Parathyroid adenoma (tissue), 2 donors: ENCODE measurements at regions not wholly inside any gene's neighbourhood (a gene's known extent, or its start where the extent isn't known, plus 50 kb on each side); places are given as distances from the start of the nearest gene placed in this dataset.

Source experiments
- H2AFZ ChIP-seq: fragments of 300-600 bp; sonication (generic); one replicate; pipeline ENCODE4 v1.7.0; 2017; ENCODE audit warnings: antibody characterized with exemption, mild to moderate bottlenecking
- H3K27ac ChIP-seq: fragments of 300-600 bp; sonication (generic); one replicate; pipeline ENCODE4 v1.7.0; 2017
- H3K27me3 ChIP-seq: fragments of 300-600 bp; sonication (generic); one replicate; pipeline ENCODE4 v1.7.0; 2017; ENCODE audit warnings: low read length; ENCODE audit not compliant: control insufficient read depth, insufficient read depth
- H3K36me3 ChIP-seq: fragments of 300-600 bp; sonication (generic); one replicate; pipeline ENCODE4 v1.7.0; 2017; ENCODE audit warnings: low read length; ENCODE audit not compliant: control insufficient read depth, insufficient read depth
- H3K4me1 ChIP-seq: fragments of 300-600 bp; sonication (generic); one replicate; pipeline ENCODE4 v1.7.0; 2017; ENCODE audit warnings: control low read depth
- H3K4me2 ChIP-seq: fragments of 300-600 bp; sonication (generic); one replicate; pipeline ENCODE4 v1.7.0; 2017; ENCODE audit warnings: low read length
- H3K4me3 ChIP-seq: fragments of 300-600 bp; sonication (generic); one replicate; pipeline ENCODE4 v1.7.0; 2017; ENCODE audit warnings: low read depth, low read length
- H3K79me2 ChIP-seq: fragments of 300-600 bp; sonication (generic); one replicate; pipeline ENCODE4 v1.7.0; 2017; ENCODE audit warnings: control low read depth
- H3K9ac ChIP-seq: fragments of 300-600 bp; sonication (generic); one replicate; pipeline ENCODE4 v1.7.0; 2017; ENCODE audit warnings: mild to moderate bottlenecking
- H3K9me3 ChIP-seq: fragments of 300-600 bp; sonication (generic); one replicate; pipeline ENCODE4 v1.7.0; 2017; ENCODE audit warnings: low read length; ENCODE audit not compliant: control insufficient read depth
- CTCF ChIP-seq: fragments of 300-600 bp; sonication (generic); IDR thresholded peaks from one replicate; pipeline ENCODE4 v1.7.0; 2017; ENCODE audit warnings: antibody characterized with exemption, mild to moderate bottlenecking
- donor health status: primary hyperparathyroidism.

- no peaks in the 10 kb centered on the region for H3K9me3 ChIP-seq
- no peak overlapping the region for H3K27ac ChIP-seq
- no peak overlapping the region for H3K4me2 ChIP-seq
- H3K27me3 ChIP-seq, result no peaks in the 10 kb centered on the region
- H2AFZ ChIP-seq, result no peak overlapping the region
- H3K4me1 ChIP-seq, result no peaks in the 10 kb centered on the region
- H3K79me2 ChIP-seq, result no peaks in the 10 kb centered on the region
- no peak overlapping the region for H3K4me3 ChIP-seq
- no peak for TF ChIP-seq CTCF
- H3K9ac ChIP-seq, result no peak overlapping the region
- H3K36me3 ChIP-seq, result no peaks in the 10 kb centered on the region
These were observed 157.6 kb upstream of the C1QTNF7 start for GRCh38 chr4:15270201-15270600.

DNA sequence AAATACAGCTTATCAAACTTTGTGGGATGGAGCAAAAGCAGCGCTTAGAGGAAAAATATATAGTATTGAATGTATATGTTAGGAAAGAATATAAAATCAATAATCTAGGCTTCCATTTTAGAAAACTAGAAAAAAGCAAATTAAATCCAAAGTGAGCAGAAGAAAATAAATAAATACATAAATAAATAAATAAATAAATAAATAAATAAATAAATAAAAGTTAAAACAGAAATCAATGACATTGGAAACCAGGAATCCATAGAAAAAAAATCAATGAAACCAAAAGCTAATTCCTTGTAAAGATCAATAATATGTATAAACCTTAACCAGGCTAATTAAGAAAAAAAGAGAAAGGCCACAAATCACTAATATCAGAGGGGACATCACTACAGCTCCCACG, 141.8 kb upstream of the C1QTNF7 start:
- Histone ChIP-seq H3K36me3 (no peaks in the 10 kb centered on the region), H3K4me1 (no peaks in the 10 kb centered on the region), H3K27ac (no peak overlapping the region), H3K4me2 (no peak overlapping the region), H2AFZ (no peak overlapping the region), H3K4me3 (no peak overlapping the region), H3K27me3 (no peaks in the 10 kb centered on the region), H3K79me2 (no peaks in the 10 kb centered on the region), H3K9me3 (no peaks in the 10 kb centered on the region), H3K9ac (no peak overlapping the region)
- no peak for TF ChIP-seq CTCF

- H3K9ac ChIP-seq, result no peak overlapping the region
- no peak overlapping the region for H2AFZ ChIP-seq
- H3K27me3 ChIP-seq, result no peaks in the 10 kb centered on the region
- no peaks in the 10 kb centered on the region for H3K79me2 ChIP-seq
- H3K4me3 ChIP-seq, result no peak overlapping the region
- peaks cover 12% of the 10 kb centered on the region for H3K4me1 ChIP-seq
- H3K27ac ChIP-seq, result no peak overlapping the region
- H3K9me3 ChIP-seq, result no peaks in the 10 kb centered on the region
- no peak for TF ChIP-seq CTCF
- H3K36me3 ChIP-seq, result no peaks in the 10 kb centered on the region
- no peak overlapping the region for H3K4me2 ChIP-seq
These were observed 136.7 kb upstream of the C1QTNF7 start for GRCh38 chr4:15291122-15291521.

- H3K79me2 ChIP-seq, result no peaks in the 10 kb centered on the region
- H3K27me3 ChIP-seq, result no peaks in the 10 kb centered on the region
- no peaks in the 10 kb centered on the region for H3K36me3 ChIP-seq
- H3K27ac ChIP-seq, result no peak overlapping the region
- no peak overlapping the region for H3K9ac ChIP-seq
- no peak for TF ChIP-seq CTCF
- no peak overlapping the region for H2AFZ ChIP-seq
- peaks cover 15% of the 10 kb centered on the region for H3K4me1 ChIP-seq
- H3K4me3 ChIP-seq, result no peak overlapping the region
- no peak overlapping the region for H3K4me2 ChIP-seq
- H3K9me3 ChIP-seq, result no peaks in the 10 kb centered on the region
These were observed 134.1 kb upstream of the C1QTNF7 start for GRCh38 chr4:15293711-15294110.

GRCh38 chr4:15294202-15294601, 133.6 kb upstream of the C1QTNF7 start:
- Histone ChIP-seq H3K79me2 (no peaks in the 10 kb centered on the region), H3K9ac (no peak overlapping the region), H3K4me3 (no peak overlapping the region), H3K4me2 (no peak overlapping the region), H3K27ac (no peak overlapping the region), H3K36me3 (no peaks in the 10 kb centered on the region), H3K27me3 (no peaks in the 10 kb centered on the region), H3K4me1 (peaks cover 18% of the 10 kb centered on the region), H2AFZ (no peak overlapping the region), H3K9me3 (no peaks in the 10 kb centered on the region)
- TF ChIP-seq CTCF, result no peak
